MCF 10A (cell line): ENCODE measurements at regions not wholly inside any gene's neighbourhood (a gene's known extent, or its start where the extent isn't known, plus 50 kb on each side); places are given as distances from the start of the nearest gene placed in this dataset.

Experiments
- BruUV-seq: library from RNA; stranded (reverse); fragments of 400-500 nt; replicated peaks from 2 replicates; lab custom pipeline; 2021; lab: Mats Ljungman, UMichigan
- CTCF ChIA-PET: fragments of 300-600 bp; sonication (Branson Sonifier 250); formaldehyde crosslinking; extraction: SDS; loops from one replicate; lab custom pipeline; 2021; ENCODE audit warnings: antibody characterized with exemption, inconsistent platforms; lab: Yijun Ruan, JAX
- POLR2A ChIA-PET: fragments of 300-600, 350-650 bp; sonication (Branson Sonifier 250); formaldehyde crosslinking; extraction: SDS; loops from one replicate; lab custom pipeline; 2020; ENCODE audit warnings: antibody characterized with exemption, inconsistent platforms; lab: Yijun Ruan, JAX
- DNase-seq: peaks from one replicate; pipeline ENCODE4 v3.0.0-alpha.2; 2018; ENCODE audit not compliant: unreplicated experiment
- H3K27ac Mint-ChIP-seq: one replicate; pipeline ENCODE4 v1.8.0; 2022; ENCODE audit warnings: mild to moderate bottlenecking, low read depth, mixed read lengths; ENCODE audit not compliant: unreplicated experiment
- H3K27me3 Mint-ChIP-seq: one replicate; pipeline ENCODE4 v1.8.0; 2022; ENCODE audit warnings: mixed read lengths; ENCODE audit not compliant: insufficient read depth, unreplicated experiment
- H3K36me3 Mint-ChIP-seq: one replicate; pipeline ENCODE4 v1.8.0; 2022; ENCODE audit warnings: mild to moderate bottlenecking, moderate library complexity, mixed read lengths; ENCODE audit not compliant: insufficient read depth, unreplicated experiment
- H3K4me1 Mint-ChIP-seq: one replicate; pipeline ENCODE4 v1.8.0; 2022; ENCODE audit warnings: mixed read lengths; ENCODE audit not compliant: insufficient read depth, unreplicated experiment
- H3K4me3 Mint-ChIP-seq: one replicate; pipeline ENCODE4 v1.8.0; 2022; ENCODE audit warnings: mild to moderate bottlenecking, moderate library complexity, mixed read lengths; ENCODE audit not compliant: unreplicated experiment
- H3K9me3 Mint-ChIP-seq: one replicate; pipeline ENCODE4 v1.8.0; 2022; ENCODE audit warnings: mixed read lengths; ENCODE audit not compliant: unreplicated experiment
- intact Hi-C: fragments of 100-400 bp; cut with micrococcal nuclease; formaldehyde crosslinking; loops from 2 replicates; pipeline ENCODE4 v1.14.1; 2022
- TF ChIP-seq, protein P1 (sequence below): fragments of 200-600 bp; IDR thresholded peaks from one replicate; pipeline ENCODE4 v1.8.0; 2022; ENCODE audit warnings: antibody characterized with exemption, mild to moderate bottlenecking; ENCODE audit not compliant: unreplicated experiment

DNA sequence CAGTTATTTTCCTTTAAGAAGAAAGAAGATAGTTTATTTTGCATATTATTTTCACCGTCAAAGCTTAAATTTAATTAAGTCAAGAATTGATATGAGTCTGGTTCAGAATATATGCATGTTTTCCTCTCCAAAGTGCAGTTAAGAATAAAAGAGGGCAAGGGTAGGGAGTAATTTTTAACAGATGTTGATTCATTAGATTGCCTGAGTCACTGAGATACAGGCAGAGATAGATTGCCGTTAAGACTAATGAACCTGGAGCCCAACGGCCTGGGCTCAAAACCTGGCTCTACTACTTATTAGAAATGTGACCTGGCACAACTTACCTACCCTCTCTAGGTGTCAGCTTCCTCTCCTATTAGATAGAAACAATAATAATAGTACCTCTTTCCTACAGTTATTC lies 1037.4 kb upstream of the PABPC4L start:
- Mint-ChIP-seq H3K9me3 (no peaks in the 10 kb centered on the region), H3K4me3 (no peak overlapping the region), H3K27me3 (peaks cover 12% of the 10 kb centered on the region), H3K4me1 (no peaks in the 10 kb centered on the region), H3K27ac (no peak overlapping the region), H3K36me3 (no peaks in the 10 kb centered on the region)
- TF ChIP-seq, protein P1, sequence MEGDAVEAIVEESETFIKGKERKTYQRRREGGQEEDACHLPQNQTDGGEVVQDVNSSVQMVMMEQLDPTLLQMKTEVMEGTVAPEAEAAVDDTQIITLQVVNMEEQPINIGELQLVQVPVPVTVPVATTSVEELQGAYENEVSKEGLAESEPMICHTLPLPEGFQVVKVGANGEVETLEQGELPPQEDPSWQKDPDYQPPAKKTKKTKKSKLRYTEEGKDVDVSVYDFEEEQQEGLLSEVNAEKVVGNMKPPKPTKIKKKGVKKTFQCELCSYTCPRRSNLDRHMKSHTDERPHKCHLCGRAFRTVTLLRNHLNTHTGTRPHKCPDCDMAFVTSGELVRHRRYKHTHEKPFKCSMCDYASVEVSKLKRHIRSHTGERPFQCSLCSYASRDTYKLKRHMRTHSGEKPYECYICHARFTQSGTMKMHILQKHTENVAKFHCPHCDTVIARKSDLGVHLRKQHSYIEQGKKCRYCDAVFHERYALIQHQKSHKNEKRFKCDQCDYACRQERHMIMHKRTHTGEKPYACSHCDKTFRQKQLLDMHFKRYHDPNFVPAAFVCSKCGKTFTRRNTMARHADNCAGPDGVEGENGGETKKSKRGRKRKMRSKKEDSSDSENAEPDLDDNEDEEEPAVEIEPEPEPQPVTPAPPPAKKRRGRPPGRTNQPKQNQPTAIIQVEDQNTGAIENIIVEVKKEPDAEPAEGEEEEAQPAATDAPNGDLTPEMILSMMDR, result no peak
- CTCF ChIA-PET, result no interaction called here
- DNase-seq, result no peak
- no TSS peak for BruUV-seq
- intact Hi-C loops, result no loop called here
- POLR2A ChIA-PET, result no interaction called here

DNA sequence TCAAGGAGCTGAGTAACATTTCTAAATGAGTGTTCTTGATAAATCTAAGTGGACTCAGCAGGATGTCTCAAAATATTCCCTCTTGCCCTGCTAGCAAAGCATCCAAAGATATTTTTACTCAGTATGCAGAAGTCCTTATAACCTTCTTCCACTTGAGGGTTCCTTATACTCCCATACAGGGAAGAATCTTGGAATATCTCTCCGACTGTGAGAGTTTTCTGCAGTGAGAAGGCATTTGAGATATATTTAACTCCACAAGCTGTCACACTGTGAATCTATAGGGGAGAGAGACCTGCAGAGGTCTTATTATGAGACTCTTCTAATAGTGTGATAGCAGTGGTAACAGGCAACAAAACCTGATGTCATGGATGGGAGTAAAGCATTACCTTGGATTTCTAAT lies 1034.5 kb upstream of the PABPC4L start:
- POLR2A ChIA-PET, result no interaction called here
- Mint-ChIP-seq H3K4me1 (no peaks in the 10 kb centered on the region), H3K27ac (no peak overlapping the region), H3K9me3 (no peaks in the 10 kb centered on the region), H3K4me3 (no peak overlapping the region), H3K27me3 (no peaks in the 10 kb centered on the region), H3K36me3 (no peaks in the 10 kb centered on the region)
- CTCF ChIA-PET, result no interaction called here
- no peak for DNase-seq
- TF ChIP-seq, protein P1, result no peak
- intact Hi-C loops, result no loop called here
- BruUV-seq, result no TSS peak

DNA sequence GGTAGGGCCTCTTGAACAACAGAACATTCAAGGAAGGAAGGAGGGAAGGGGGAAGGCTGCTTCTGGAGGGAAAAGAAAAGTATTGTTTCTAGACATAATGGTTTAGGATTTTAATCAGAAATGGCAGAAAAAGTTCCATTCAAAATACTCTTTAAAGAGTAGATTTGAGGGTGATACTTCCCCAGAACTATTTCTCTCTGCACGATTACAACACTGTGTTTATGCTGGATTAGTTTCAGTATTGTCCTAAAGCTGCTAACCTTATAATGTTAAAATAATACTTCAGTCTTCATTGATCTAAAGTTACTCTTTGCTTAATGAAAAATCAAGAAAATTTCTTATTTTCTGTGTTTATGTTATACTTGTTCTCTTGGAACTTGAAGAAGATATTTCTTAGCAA lies 1026.3 kb upstream of the PABPC4L start:
- BruUV-seq, result no TSS peak
- peaks cover 20% of the 10 kb centered on the region for H3K27me3 Mint-ChIP-seq
- H3K27ac Mint-ChIP-seq, result no peak overlapping the region
- no peaks in the 10 kb centered on the region for H3K36me3 Mint-ChIP-seq
- ChIA-PET CTCF (interaction anchor here (0.7 kb wide), 1 partner anchor 42 kb away, joined by 3 read pairs; no protein-coding TSS in a partner anchor), POLR2A (interaction anchor here (1.1 kb wide), 1 partner anchor 11 kb away, joined by 6 read pairs; no protein-coding TSS in a partner anchor)
- intact Hi-C loops, result no loop called here
- DNase-seq, result no peak
- no peaks in the 10 kb centered on the region for H3K4me1 Mint-ChIP-seq
- TF ChIP-seq, protein P1, result no peak
- H3K4me3 Mint-ChIP-seq, result no peak overlapping the region
- peaks cover 6% of the 10 kb centered on the region for H3K9me3 Mint-ChIP-seq

DNA sequence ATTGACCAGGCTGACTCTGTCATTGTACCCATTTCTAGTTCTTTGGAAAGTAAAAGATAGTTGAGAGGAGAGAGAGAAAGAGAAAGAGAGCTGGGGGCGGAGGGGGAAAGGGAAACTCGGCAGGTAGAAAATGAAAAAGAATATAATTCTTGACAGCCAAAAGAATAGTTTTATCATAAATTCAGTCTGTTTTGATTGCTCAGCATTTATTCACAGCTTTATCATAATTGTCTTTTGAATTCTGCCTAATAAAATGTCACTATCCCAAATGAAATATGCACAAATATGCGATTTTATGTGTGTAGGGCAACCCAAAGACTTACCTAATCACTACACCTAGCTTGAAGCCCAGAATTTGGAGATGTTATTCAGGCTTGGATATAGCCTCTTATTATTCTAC lies 1024.0 kb upstream of the PABPC4L start:
- H3K4me3 Mint-ChIP-seq, result no peak overlapping the region
- H3K27ac Mint-ChIP-seq, result no peak overlapping the region
- intact Hi-C loops, result no loop called here
- TF ChIP-seq, protein P1, result no peak
- no peak for DNase-seq
- H3K36me3 Mint-ChIP-seq, result no peaks in the 10 kb centered on the region
- ChIA-PET POLR2A (no interaction called here), CTCF (interaction anchor here (0.6 kb wide), 1 partner anchor 60 kb away, joined by 3 read pairs; no protein-coding TSS in a partner anchor)
- BruUV-seq, result no TSS peak
- H3K4me1 Mint-ChIP-seq, result no peaks in the 10 kb centered on the region
- H3K9me3 Mint-ChIP-seq, result peaks cover 6% of the 10 kb centered on the region
- H3K27me3 Mint-ChIP-seq, result peaks cover 22% of the 10 kb centered on the region
